IMR-90 (cell line): ENCODE measurements at regions not wholly inside any gene's neighbourhood (a gene's known extent, or its start where the extent isn't known, plus 50 kb on each side); places are given as distances from the start of the nearest gene placed in this dataset.

Source experiments
- ATAC-seq: fragments of 200-7000 bp; cut with Tn5 transposase; 2 replicates; pipeline ENCODE4 v1.9.1; 2020; ENCODE audit warnings: low read depth, mild to moderate bottlenecking, moderate library complexity
- BruUV-seq: library from RNA; stranded (reverse); fragments of 400-500 nt; replicated peaks from 2 replicates; lab custom pipeline; 2021; lab: Mats Ljungman, UMichigan
- CTCF ChIA-PET: fragments of 300-600 bp; formaldehyde crosslinking; extraction: SDS; loops from one replicate; lab custom pipeline; 2021; ENCODE audit warnings: antibody characterized with exemption; lab: Yijun Ruan, JAX
- POLR2A ChIA-PET: fragments of 300-600 bp; sonication (Branson Sonifier 250); formaldehyde crosslinking; loops from one replicate; lab custom pipeline; 2022; ENCODE audit warnings: antibody characterized with exemption; ENCODE audit not compliant: unreplicated experiment; lab: Charles Lee
- DNase-seq: peaks from one replicate; pipeline ENCODE4 v3.0.0; 2013
- H2AFZ ChIP-seq: replicated peaks from 2 replicates; pipeline ENCODE3; 2013; ENCODE audit warnings: low read length, mild to moderate bottlenecking; ENCODE audit not compliant: poor library complexity
- H2AK5ac ChIP-seq: 2 replicates; pipeline ENCODE4 v1.6.1; 2013; ENCODE audit warnings: low read depth, low read length, inconsistent platforms
- H2AK9ac ChIP-seq: replicated peaks from 2 replicates; pipeline ENCODE3; 2013; ENCODE audit warnings: mild to moderate bottlenecking, low read depth, low read length, moderate library complexity; ENCODE audit not compliant: poor library complexity
- H2BK120ac ChIP-seq: 2 replicates; pipeline ENCODE4 v1.6.1; 2013; ENCODE audit warnings: low read depth, low read length, inconsistent platforms
- H2BK15ac ChIP-seq: 3 replicates; pipeline ENCODE4 v1.6.1; 2013; ENCODE audit warnings: low read depth, low read length, inconsistent platforms
- H2BK20ac ChIP-seq: 2 replicates; pipeline ENCODE4 v1.6.1; 2013; ENCODE audit warnings: low read depth, mild to moderate bottlenecking, inconsistent platforms, low read length, moderate library complexity
- H2BK5ac ChIP-seq: 2 replicates; pipeline ENCODE4 v1.6.1; 2013; ENCODE audit warnings: mild to moderate bottlenecking, low read depth, low read length, inconsistent platforms; ENCODE audit not compliant: poor library complexity, severe bottlenecking
- H3K14ac ChIP-seq: replicated peaks from 2 replicates; pipeline ENCODE4 v1.6.1; 2013; ENCODE audit warnings: low read depth, low read length, inconsistent platforms
- H3K18ac ChIP-seq: 2 replicates; pipeline ENCODE4 v1.6.1; 2013; ENCODE audit warnings: low read depth, low read length, control low read depth
- H3K23ac ChIP-seq: 2 replicates; pipeline ENCODE4 v1.6.1; 2013; ENCODE audit warnings: low read depth, low read length, inconsistent platforms
- H3K27ac ChIP-seq: 2 replicates; pipeline ENCODE4 v1.5.1; 2013; ENCODE audit warnings: mild to moderate bottlenecking, control low read depth, low read length; ENCODE audit not compliant: insufficient read depth
- H3K27me3 ChIP-seq: 2 replicates; pipeline ENCODE4 v1.6.1; 2013; ENCODE audit warnings: low read length; ENCODE audit not compliant: control insufficient read depth, insufficient read depth
- H3K36me3 ChIP-seq: 2 replicates; pipeline ENCODE4 v1.6.1; 2013; ENCODE audit warnings: low read length, mixed read lengths; ENCODE audit not compliant: control insufficient read depth, insufficient read depth
- H3K4ac ChIP-seq: 2 replicates; pipeline ENCODE4 v1.6.1; 2013; ENCODE audit warnings: low read depth, low read length, inconsistent platforms
- H3K4me1 ChIP-seq: 2 replicates; pipeline ENCODE4 v1.6.1; 2013; ENCODE audit warnings: low read length, mixed read lengths; ENCODE audit not compliant: control insufficient read depth, insufficient read depth
- H3K4me2 ChIP-seq: 2 replicates; pipeline ENCODE4 v1.6.1; 2013; ENCODE audit warnings: low read depth, mild to moderate bottlenecking, control low read depth, low read length, moderate library complexity
- H3K4me3 ChIP-seq: 2 replicates; pipeline ENCODE4 v1.5.1; 2013; ENCODE audit warnings: low read depth, mild to moderate bottlenecking, control low read depth, low read length, moderate library complexity; ENCODE audit not compliant: insufficient read depth
- H3K56ac ChIP-seq: 2 replicates; pipeline ENCODE4 v1.6.1; 2013; ENCODE audit warnings: low read length, inconsistent platforms; ENCODE audit not compliant: insufficient read depth; ENCODE audit errors: extremely low read depth
- H3K79me1 ChIP-seq, 2 experiments: 2 replicates each; pipeline ENCODE4 v1.6.1; 2013; ENCODE audit warnings: low read length in 2 of 2, inconsistent platforms in 1 of 2, low read depth in 1 of 2
- H3K9ac ChIP-seq: 2 replicates; pipeline ENCODE4 v1.6.1; 2013; ENCODE audit warnings: low read depth, low read length, control low read depth
- H3K9me1 ChIP-seq: 2 replicates; pipeline ENCODE4 v1.6.1; 2013; ENCODE audit warnings: low read length, inconsistent platforms; ENCODE audit not compliant: insufficient read depth
- H3K9me3 ChIP-seq: 2 replicates; pipeline ENCODE4 v1.6.1; 2013; ENCODE audit warnings: low read length; ENCODE audit not compliant: control insufficient read depth, insufficient read depth
- H4K20me1 ChIP-seq: 2 replicates; pipeline ENCODE4 v1.6.1; 2013; ENCODE audit warnings: low read length, inconsistent platforms; ENCODE audit not compliant: insufficient read depth
- H4K5ac ChIP-seq: 2 replicates; pipeline ENCODE4 v1.6.1; 2013; ENCODE audit warnings: mild to moderate bottlenecking, low read depth, low read length, control low read depth
- H4K8ac ChIP-seq, 2 experiments: 2 replicates each; pipeline ENCODE4 v1.6.1; 2013; ENCODE audit warnings: low read depth in 2 of 2, low read length in 2 of 2, control low read depth in 1 of 2, inconsistent platforms in 1 of 2
- H4K91ac ChIP-seq: 2 replicates; pipeline ENCODE4 v1.6.1; 2013; ENCODE audit warnings: low read depth, low read length, inconsistent platforms; ENCODE audit not compliant: insufficient read depth
- ELK1 ChIP-seq: fragments of 150-350 bp; IDR thresholded peaks from 2 replicates; pipeline ENCODE4 v1.6.1; 2016; ENCODE audit warnings: low read depth, mild to moderate bottlenecking, low read length, moderate library complexity, borderline replicate concordance
- MAFK ChIP-seq: IDR thresholded peaks from 2 replicates; pipeline ENCODE4 v1.6.1; 2012; ENCODE audit warnings: low read depth, low read length, improper control_type of control experiment
- RFX5 ChIP-seq: IDR thresholded peaks from 2 replicates; pipeline ENCODE4 v1.8.0; 2012; ENCODE audit warnings: low read depth, mild to moderate bottlenecking, low read length, moderate library complexity
- WGBS, 2 experiments: methylation state at CpG; one replicate each; pipeline versions ENCODE4 v1.1.5 to v1.1.7; 2013; ENCODE audit warnings: missing lambda C conversion rate in 2 of 2; ENCODE audit not compliant: insufficient read length in 1 of 2; ENCODE audit errors: extremely low coverage in 2 of 2; 5-methylcytosine and 5-hydroxymethylcytosine counted together
- dilution Hi-C: fragments of 300-500 bp; cut with HindIII; formaldehyde crosslinking; loops from one replicate; pipeline ENCODE4 v1.14.3; 2018; ENCODE audit warnings: low sequenced_read_pairs; ENCODE audit not compliant: unreplicated experiment
- in situ Hi-C: fragments of 300-500 bp; cut with MboI; formaldehyde crosslinking; loops from 3 replicates; pipeline ENCODE4 v1.14.3; 2019; ENCODE audit warnings: low sequenced_read_pairs, inconsistent platforms, mixed read lengths
- intact Hi-C: fragments of 100-400 bp; cut with micrococcal nuclease; formaldehyde crosslinking; loops from 2 replicates; pipeline ENCODE4 v1.10.0; 2022

- no peaks in the 10 kb centered on the region for H3K9me1 ChIP-seq
- no peak overlapping the region for H3K56ac ChIP-seq
- no peak overlapping the region for H2BK15ac ChIP-seq
- no peak overlapping the region for H3K4me3 ChIP-seq
- no peak overlapping the region for H2AK5ac ChIP-seq
- dilution Hi-C loops (no loop called here), intact Hi-C loops (no loop called here), in situ Hi-C loops (no loop called here)
- no peak overlapping the region for H3K4me2 ChIP-seq
- no peak overlapping the region for H3K18ac ChIP-seq
- no peak overlapping the region for H3K4ac ChIP-seq
- ChIA-PET POLR2A (no interaction called here), CTCF (no interaction called here)
- ATAC-seq = no peak
- no peak for DNase-seq
- H2BK5ac ChIP-seq = no peak overlapping the region
- WGBS, 2 experiments = no CpG with 5 or more reads among the region's 2 CpGs
- no peaks in the 10 kb centered on the region for H3K9me3 ChIP-seq
- H3K27ac ChIP-seq = no peak overlapping the region
- no peaks in the 10 kb centered on the region for H3K27me3 ChIP-seq
- H3K23ac ChIP-seq = no peak overlapping the region
- H4K8ac ChIP-seq = no peak overlapping the region
- no peak overlapping the region for H4K91ac ChIP-seq
- no TSS peak for BruUV-seq
- H3K4me1 ChIP-seq = no peaks in the 10 kb centered on the region
- no peak overlapping the region for H2AFZ ChIP-seq
- H2AK9ac ChIP-seq = no peak overlapping the region
- H4K5ac ChIP-seq = no peak overlapping the region
- H3K79me1 ChIP-seq = no peaks in the 10 kb centered on the region
- H2BK120ac ChIP-seq = no peak overlapping the region
- H4K20me1 ChIP-seq = no peaks in the 10 kb centered on the region
- TF ChIP-seq ELK1 (no peak), RFX5 (no peak), MAFK (no peak)
- no peak overlapping the region for H3K14ac ChIP-seq
- H3K36me3 ChIP-seq = no peaks in the 10 kb centered on the region
- H2BK20ac ChIP-seq = no peak overlapping the region
- H3K9ac ChIP-seq = no peak overlapping the region
Observed at GRCh38 chr12:67038486-67038885, 230.7 kb upstream of the CAND1 start.
